HEK293T (cell line): ENCODE measurements at regions not wholly inside any gene's neighbourhood (a gene's known extent, or its start where the extent isn't known, plus 50 kb on each side); places are given as distances from the start of the nearest gene placed in this dataset.

Experiments used
- CTCF ChIA-PET: fragments of 350-600 bp; formaldehyde crosslinking; extraction: SDS; loops from one replicate; lab custom pipeline; 2021; ENCODE audit warnings: antibody characterized with exemption, inconsistent platforms; lab: Yijun Ruan, JAX
- POLR2A ChIA-PET: fragments of 350-600 bp; formaldehyde crosslinking; extraction: SDS; loops from one replicate; lab custom pipeline; 2020; ENCODE audit warnings: antibody characterized with exemption, inconsistent platforms; lab: Yijun Ruan, JAX
- DNase-seq: peaks from one replicate; pipeline ENCODE4 v3.0.0; 2012; ENCODE audit warnings: mixed read lengths; ENCODE audit errors: extremely low spot score
- ARNT ChIP-seq: fragments of 450-650 bp; IDR thresholded peaks from 2 replicates; pipeline ENCODE4 v1.6.1; 2017; ENCODE audit warnings: mild to moderate bottlenecking
- BHLHE40 ChIP-seq: fragments of 450-650 bp; IDR thresholded peaks from 2 replicates; pipeline ENCODE4 v1.6.1; 2016; ENCODE audit warnings: mild to moderate bottlenecking, moderate library complexity, borderline replicate concordance
- CTBP1 ChIP-seq: fragments of 450-650 bp; IDR thresholded peaks from 2 replicates; pipeline ENCODE4 v1.6.1; 2016; ENCODE audit warnings: borderline replicate concordance
- ELF4 ChIP-seq: fragments of 450-650 bp; IDR thresholded peaks from 2 replicates; pipeline ENCODE4 v1.6.1; 2017; ENCODE audit warnings: antibody characterized with exemption
- FOXA1 ChIP-seq: fragments of 450-650 bp; IDR thresholded peaks from 2 replicates; pipeline ENCODE4 v1.6.1; 2016; ENCODE audit warnings: mild to moderate bottlenecking
- FOXK2 ChIP-seq: fragments of 450-650 bp; IDR thresholded peaks from 2 replicates; pipeline ENCODE4 v1.6.1; 2016; ENCODE audit warnings: mild to moderate bottlenecking
- FOXM1 ChIP-seq: fragments of 450-650 bp; IDR thresholded peaks from 2 replicates; pipeline ENCODE4 v1.6.1; 2017; ENCODE audit warnings: mild to moderate bottlenecking, borderline replicate concordance
- HDGF ChIP-seq: fragments of 450-650 bp; IDR thresholded peaks from 2 replicates; pipeline ENCODE4 v1.6.1; 2017; ENCODE audit warnings: antibody characterized with exemption, borderline replicate concordance
- L3MBTL2 ChIP-seq: fragments of 450-650 bp; conservative IDR thresholded peaks from 2 replicates; pipeline ENCODE4 v1.6.1; 2016; ENCODE audit warnings: mild to moderate bottlenecking
- LEF1 ChIP-seq: fragments of 450-650 bp; IDR thresholded peaks from 2 replicates; pipeline ENCODE4 v1.6.1; 2017; ENCODE audit warnings: mild to moderate bottlenecking, borderline replicate concordance
- NFRKB ChIP-seq: fragments of 450-650 bp; IDR thresholded peaks from 2 replicates; pipeline ENCODE4 v1.6.1; 2016; ENCODE audit warnings: mild to moderate bottlenecking, moderate library complexity
- PKNOX1 ChIP-seq: fragments of 450-650 bp; IDR thresholded peaks from 2 replicates; pipeline ENCODE4 v1.6.1; 2016
- SP1 ChIP-seq: fragments of 450-650 bp; IDR thresholded peaks from 2 replicates; pipeline ENCODE4 v1.6.1; 2017
- SUZ12 ChIP-seq: fragments of 450-650 bp; IDR thresholded peaks from 2 replicates; pipeline ENCODE4 v1.6.1; 2016; ENCODE audit warnings: mild to moderate bottlenecking
- TARDBP ChIP-seq: fragments of 450-650 bp; IDR thresholded peaks from 2 replicates; pipeline ENCODE4 v1.6.1; 2016
- ZNF384 ChIP-seq: fragments of 450-650 bp; IDR thresholded peaks from 2 replicates; pipeline ENCODE4 v1.6.1; 2016

- TF ChIP-seq PKNOX1 (peak; percentile 36; the same call in 1 of the 2 replicates), BHLHE40 (no peak)
- ChIA-PET CTCF (interaction anchor here (0.6 to 0.9 kb wide), 2 partner anchors 20 to 1471 kb away, joined by 3 to 4 read pairs; no protein-coding TSS in a partner anchor), POLR2A (no interaction called here)
- no peak for DNase-seq
These were observed 315.0 kb upstream of the SYT4 start for GRCh38 chr18:43592269-43592668.

GRCh38 chr18:43596105-43596712 lies 318.9 kb upstream of the SYT4 start:
- peak; percentile 10 for DNase-seq

GRCh38 chr18:43601432-43601831 lies 324.1 kb upstream of the SYT4 start:
- CTCF ChIA-PET, result no interaction called here

More at GRCh38 chr18:43596105-43596712, 318.9 kb upstream of the SYT4 start:
- ChIA-PET CTCF (no interaction called here), POLR2A (no interaction called here)
- TF ChIP-seq SUZ12 (no peak), TARDBP (no peak), SP1 (no peak), HDGF (no peak), NFRKB (no peak), PKNOX1 (no peak), FOXM1 (no peak), LEF1 (no peak), ZNF384 (no peak), FOXA1 (no peak), ELF4 (no peak), BHLHE40 (no peak), L3MBTL2 (no peak), CTBP1 (no peak), ARNT (no peak), FOXK2 (no peak)

GRCh38 chr18:43605224-43605623 lies 327.9 kb upstream of the SYT4 start:
- CTCF ChIA-PET, result no interaction called here
- no peak for TF ChIP-seq CTBP1
- no peak for TF ChIP-seq L3MBTL2

More at GRCh38 chr18:43601432-43601831, 324.1 kb upstream of the SYT4 start:
- no peak for TF ChIP-seq HDGF
- TF ChIP-seq L3MBTL2, result no peak
- no peak for TF ChIP-seq FOXK2
- no peak for DNase-seq
- POLR2A ChIA-PET, result no interaction called here

GRCh38 chr18:43606795-43607194 lies 329.5 kb upstream of the SYT4 start:
- ChIA-PET CTCF (no interaction called here), POLR2A (no interaction called here)
- no peak for DNase-seq
- TF ChIP-seq SUZ12 (no peak), FOXA1 (no peak), LEF1 (no peak), FOXK2 (no peak), FOXM1 (no peak), BHLHE40 (no peak), L3MBTL2 (no peak), ZNF384 (no peak), HDGF (no peak), ARNT (no peak), CTBP1 (no peak), TARDBP (no peak), ELF4 (no peak), NFRKB (no peak), PKNOX1 (no peak), SP1 (no peak)

More at GRCh38 chr18:43605224-43605623, 327.9 kb upstream of the SYT4 start:
- POLR2A ChIA-PET, result no interaction called here
- no peak for DNase-seq

GRCh38 chr18:43620936-43621335 lies 343.6 kb upstream of the SYT4 start:
- ChIA-PET POLR2A (no interaction called here), CTCF (interaction anchor here (0.7 to 0.9 kb wide), 2 partner anchors 81 to 262 kb away, joined by 3 read pairs; no protein-coding TSS in a partner anchor)
- TF ChIP-seq L3MBTL2 (no peak), FOXM1 (no peak), TARDBP (no peak), SP1 (no peak), HDGF (no peak), BHLHE40 (no peak), CTBP1 (no peak), FOXA1 (no peak), PKNOX1 (no peak), SUZ12 (no peak), FOXK2 (no peak), LEF1 (no peak), NFRKB (no peak), ELF4 (no peak), ARNT (no peak), ZNF384 (no peak)
- peak; percentile 10 for DNase-seq
